HG03439 (cell line): ENCODE measurements at regions not wholly inside any gene's neighbourhood (a gene's known extent, or its start where the extent isn't known, plus 50 kb on each side); places are given as distances from the start of the nearest gene placed in this dataset.

ENCODE experiments used
- ATAC-seq: cut with Tn5 transposase; IDR thresholded peaks from one replicate; pipeline ENCODE4 v1.9.1; 2021; ENCODE audit warnings: mild to moderate bottlenecking, moderate library complexity; ENCODE audit not compliant: unreplicated experiment

DNA sequence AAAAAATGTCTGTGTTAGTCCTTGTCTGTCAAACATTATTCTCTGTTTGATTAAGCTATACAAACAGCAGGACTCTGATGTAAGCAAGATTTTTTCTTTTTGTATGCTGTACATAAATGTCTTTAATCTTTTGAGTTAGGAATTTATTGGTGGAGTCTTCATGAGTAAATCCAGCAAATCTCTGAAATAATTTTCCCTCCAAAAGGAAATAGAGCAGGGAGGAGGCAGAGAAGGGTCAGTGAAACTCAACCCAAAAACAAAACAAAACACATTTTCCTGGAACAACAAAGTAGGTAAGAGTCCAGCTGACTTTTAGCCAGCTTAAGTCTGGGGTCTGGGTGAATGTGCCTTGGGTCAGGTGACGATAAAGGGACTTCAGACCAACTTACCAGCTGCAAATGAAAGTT lies 113.7 kb downstream of the FOXA2 start:
- ATAC-seq, result no peak

GRCh38 chr20:22466447-22467171 lies 117.8 kb downstream of the FOXA2 start:
- no peak for ATAC-seq

DNA sequence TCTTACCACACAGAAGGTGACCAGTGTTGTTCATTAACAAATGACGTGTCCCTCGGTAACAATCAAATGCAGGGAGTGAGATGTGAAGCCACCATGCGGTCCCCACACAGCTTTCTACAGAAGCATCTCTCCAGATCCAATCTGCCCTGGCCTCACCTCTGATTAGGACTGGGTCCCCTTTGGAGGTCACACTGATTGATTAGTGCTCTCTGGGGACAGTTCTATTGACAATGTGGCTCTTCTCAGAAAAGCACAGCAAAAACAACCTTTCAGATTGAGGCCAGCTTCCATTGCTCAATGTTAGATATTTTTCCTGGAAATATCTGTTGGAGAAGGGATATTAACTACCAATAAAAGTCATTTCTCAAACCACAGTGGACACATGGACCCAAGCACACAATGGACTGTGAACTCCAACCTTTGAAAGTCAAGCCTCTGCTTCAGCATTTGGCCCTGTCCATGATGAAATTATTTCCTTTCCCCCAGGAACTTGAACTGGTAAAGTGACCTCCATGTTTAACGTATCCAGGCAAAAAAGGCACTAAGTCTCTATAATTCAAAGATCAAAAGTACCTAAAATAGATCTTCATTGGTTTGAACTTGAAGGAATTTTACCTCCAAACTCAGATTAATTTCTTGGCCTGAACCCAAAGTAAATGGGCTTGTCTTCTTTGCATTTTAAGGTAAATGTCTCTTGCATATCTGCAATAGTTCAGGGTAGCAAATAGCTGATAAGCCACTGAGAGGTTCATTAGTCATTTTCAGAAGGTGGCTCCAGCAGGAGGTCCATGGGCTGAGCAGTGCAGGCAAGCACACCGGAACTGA lies 118.5 kb downstream of the FOXA2 start:
- ATAC-seq, result no peak

DNA sequence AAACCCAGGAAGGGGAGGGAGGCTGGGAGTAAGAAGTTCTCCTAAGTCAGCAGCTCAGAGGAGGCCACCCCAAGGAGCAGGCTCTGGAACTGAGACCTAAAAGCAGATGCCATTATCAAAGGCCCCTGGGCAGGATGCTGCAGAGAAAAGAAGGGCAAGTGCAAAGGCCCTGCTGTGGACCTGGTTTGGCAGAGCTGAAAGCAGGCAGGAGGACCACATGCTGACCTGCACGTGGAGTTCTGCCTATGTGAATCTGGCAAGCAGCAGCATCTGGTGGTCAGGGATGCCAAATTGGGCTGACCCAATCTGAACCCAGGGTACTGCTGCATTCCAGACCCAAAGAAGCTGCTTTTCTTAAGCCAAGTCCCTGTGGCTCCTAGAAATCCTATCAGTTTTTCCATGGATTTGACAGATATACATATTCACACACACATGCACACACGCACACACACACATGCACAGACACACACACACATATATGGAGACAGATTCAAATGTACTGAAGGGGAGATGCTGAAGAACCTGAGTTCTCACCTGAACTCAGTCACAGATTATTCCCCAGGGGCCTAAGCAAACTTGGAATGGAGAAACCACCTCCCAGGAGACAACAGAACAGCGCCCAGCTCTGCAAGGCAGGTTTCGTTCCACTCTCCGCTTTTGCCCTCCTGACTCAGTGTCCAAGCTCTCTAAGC lies 119.9 kb downstream of the FOXA2 start:
- no peak for ATAC-seq

GRCh38 chr20:22462975-22463914 lies 121.1 kb downstream of the FOXA2 start:
- ATAC-seq, result no peak

GRCh38 chr20:22460803-22461202 lies 123.6 kb downstream of the FOXA2 start:
- no peak for ATAC-seq

DNA sequence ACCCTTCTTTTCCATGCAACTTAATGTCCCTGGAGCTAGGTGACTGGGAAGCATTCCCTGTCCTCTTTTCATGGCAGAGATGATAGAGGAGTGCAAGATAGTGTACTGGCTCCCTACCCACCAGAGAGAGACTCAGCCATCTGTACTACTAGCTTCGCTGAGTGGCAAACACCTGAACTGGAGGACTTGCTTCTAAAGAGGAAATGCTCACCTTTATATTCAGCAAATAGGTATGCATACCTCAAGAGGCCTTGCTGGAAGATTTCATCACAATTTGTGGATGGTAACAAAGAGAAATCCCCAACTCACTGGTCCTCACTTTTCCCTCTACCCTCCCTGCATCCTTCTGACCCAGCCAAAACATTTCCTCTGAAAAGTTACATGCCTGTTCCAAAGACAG lies 124.1 kb downstream of the FOXA2 start:
- ATAC-seq, result no peak

DNA sequence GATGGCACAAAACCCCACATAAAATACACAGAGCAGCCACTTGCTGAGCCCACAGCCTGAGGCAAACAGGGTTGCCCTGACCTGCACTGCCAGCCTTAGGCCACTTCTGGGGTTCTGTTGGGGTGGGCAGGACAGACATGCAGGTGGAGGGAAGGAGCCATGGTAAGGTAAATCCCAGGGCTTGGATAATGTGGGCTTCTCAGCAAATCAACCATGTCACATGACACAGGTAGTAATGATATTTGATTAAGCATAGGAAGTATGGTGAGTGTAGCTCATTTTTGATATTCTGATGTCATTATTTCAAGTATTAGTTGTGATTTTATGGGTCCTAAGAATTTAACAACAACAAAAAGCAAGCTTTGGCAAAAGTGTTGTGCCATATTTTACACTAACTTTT lies 124.6 kb downstream of the FOXA2 start:
- no peak for ATAC-seq

GRCh38 chr20:22456109-22456508 lies 128.3 kb downstream of the FOXA2 start:
- ATAC-seq, result no peak

DNA sequence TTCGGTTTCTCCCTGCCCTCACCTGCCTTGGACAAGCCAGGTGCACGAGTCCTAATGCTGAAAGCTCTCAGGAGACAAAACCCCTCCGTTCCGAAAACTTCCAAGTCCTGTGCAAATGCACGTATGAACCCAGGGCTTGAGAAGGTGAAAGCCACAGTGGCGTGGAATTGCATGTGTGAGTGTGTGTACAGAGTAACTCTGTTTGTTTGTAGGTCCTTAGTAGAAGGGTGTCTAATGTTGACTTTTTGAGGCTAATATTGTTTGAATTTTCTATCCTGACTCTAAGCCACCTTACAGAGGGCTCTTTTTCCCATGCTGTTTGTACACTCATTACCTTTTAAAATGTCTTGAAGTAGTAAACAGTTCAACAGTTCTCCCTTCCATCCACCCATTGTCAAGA lies 129.1 kb downstream of the FOXA2 start:
- ATAC-seq, result no peak

- no peak for ATAC-seq
Measured at GRCh38 chr20:22453244-22454080, 130.9 kb downstream of the FOXA2 start.

GRCh38 chr20:22452442-22453011 lies 131.8 kb downstream of the FOXA2 start:
- ATAC-seq, result no peak

DNA sequence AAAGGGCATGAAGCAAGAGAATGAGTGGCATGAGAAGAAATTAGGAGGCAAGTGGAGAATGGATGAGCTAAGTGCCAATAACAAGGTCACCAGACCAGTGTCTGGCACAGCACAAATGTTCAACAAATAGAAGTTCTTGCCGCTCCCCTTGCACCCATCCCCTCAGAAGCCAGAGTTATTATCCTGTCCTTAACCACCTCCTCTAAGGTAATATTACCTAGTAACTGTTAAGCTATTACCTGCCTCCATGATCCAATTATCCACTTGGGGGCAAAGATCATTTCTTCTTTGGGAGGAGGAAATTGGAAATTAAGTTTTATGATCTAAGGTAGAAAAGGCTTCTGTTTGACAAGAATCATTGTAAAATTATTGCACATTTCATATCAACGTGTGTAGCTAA lies 133.8 kb downstream of the FOXA2 start:
- ATAC-seq, result no peak

DNA sequence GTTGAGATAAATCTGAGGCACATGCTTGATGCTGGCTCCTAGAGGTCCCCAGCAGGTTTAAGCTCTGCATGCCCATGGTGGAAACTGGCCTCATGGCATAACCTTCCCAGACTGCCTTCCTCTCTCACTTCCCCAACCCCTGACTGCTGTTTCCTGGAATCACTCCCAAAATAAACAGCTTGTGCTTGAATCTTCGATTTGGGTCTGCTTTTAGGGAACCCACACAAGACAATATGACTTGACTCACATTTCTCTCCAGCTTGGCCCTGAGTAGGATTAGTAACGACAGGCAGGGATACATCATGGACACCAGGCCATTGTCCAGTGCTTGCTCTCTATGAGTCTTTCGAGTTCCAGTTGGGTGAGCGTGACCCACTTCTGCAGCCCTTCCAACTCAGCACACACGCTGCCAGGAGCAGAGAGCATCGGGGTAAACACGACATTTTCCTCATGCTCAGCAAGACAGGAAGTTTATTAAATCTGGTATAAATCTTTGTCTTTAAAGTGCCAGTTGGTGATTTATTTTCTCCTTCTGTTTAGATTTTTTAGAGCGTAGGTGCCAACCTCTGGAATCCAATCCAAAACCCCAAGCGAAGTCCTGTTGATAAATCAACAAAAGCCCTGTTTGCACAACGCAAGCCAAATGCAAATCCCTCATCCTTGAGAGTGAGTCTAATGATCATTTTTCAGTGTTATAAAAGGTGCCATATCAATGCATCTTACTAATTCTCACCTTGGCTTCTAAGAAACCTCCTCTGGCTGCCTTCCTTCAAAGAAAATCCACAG lies 135.0 kb downstream of the FOXA2 start:
- ATAC-seq, result no peak

- no peak for ATAC-seq
Measured at GRCh38 chr20:22447447-22447778, 137.0 kb downstream of the FOXA2 start.

- ATAC-seq, result no peak
Measured at GRCh38 chr20:22446613-22447446, 137.5 kb downstream of the FOXA2 start.

GRCh38 chr20:22442318-22442717 lies 142.1 kb downstream of the FOXA2 start:
- no peak for ATAC-seq

GRCh38 chr20:22438926-22439325 lies 145.4 kb downstream of the FOXA2 start:
- no peak for ATAC-seq
